PC-9 (cell line): ENCODE measurements at regions not wholly inside any gene's neighbourhood (a gene's known extent, or its start where the extent isn't known, plus 50 kb on each side); places are given as distances from the start of the nearest gene placed in this dataset.

Experiments used
- EZH2 ChIP-seq: fragments of 200-600 bp; sonication (generic); IDR thresholded peaks from 2 replicates; pipeline ENCODE4 v1.8.0; 2017; ENCODE audit warnings: antibody characterized with exemption, low read depth
- TF ChIP-seq, protein P1 (sequence below): fragments of 200-600 bp; sonication (generic); conservative IDR thresholded peaks from 2 replicates; pipeline ENCODE4 v1.6.1; 2017; ENCODE audit warnings: mixed run types, antibody characterized with exemption, mild to moderate bottlenecking, moderate library complexity

DNA sequence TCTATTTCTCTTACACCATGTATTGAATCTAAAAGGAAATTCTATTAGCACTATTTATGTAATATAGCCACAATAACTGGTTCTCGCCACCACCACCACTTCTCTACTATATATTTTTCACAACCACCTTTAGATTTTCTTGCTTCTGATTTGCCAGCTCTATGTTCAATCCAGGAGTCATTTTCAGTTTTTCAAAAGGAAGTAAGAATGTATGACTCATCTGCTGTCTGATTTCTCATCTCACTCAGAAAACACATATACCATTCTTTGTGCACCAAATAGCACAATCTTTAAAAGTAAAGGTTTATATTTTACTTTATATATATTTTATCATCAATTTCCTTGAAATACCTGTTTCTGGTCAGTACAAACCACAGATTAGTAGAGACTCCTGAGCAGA, 1127.5 kb downstream of the TAF11L14 start:
- TF ChIP-seq, protein P1, sequence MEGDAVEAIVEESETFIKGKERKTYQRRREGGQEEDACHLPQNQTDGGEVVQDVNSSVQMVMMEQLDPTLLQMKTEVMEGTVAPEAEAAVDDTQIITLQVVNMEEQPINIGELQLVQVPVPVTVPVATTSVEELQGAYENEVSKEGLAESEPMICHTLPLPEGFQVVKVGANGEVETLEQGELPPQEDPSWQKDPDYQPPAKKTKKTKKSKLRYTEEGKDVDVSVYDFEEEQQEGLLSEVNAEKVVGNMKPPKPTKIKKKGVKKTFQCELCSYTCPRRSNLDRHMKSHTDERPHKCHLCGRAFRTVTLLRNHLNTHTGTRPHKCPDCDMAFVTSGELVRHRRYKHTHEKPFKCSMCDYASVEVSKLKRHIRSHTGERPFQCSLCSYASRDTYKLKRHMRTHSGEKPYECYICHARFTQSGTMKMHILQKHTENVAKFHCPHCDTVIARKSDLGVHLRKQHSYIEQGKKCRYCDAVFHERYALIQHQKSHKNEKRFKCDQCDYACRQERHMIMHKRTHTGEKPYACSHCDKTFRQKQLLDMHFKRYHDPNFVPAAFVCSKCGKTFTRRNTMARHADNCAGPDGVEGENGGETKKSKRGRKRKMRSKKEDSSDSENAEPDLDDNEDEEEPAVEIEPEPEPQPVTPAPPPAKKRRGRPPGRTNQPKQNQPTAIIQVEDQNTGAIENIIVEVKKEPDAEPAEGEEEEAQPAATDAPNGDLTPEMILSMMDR: no peak
- TF ChIP-seq EZH2: no peak
